ENCODE measurements at regions not wholly inside any gene's neighbourhood (a gene's known extent, or its start where the extent isn't known, plus 50 kb on each side); places are given as distances from the start of the nearest gene placed in this dataset.

GRCh38 chr10:10685566-10685965 is 332.1 kb upstream of the CELF2 start:
- CTCF ChIA-PET = no interaction called here
- TF ChIP-seq EZH2 (IDR thresholded peaks at IDR 0.05; ENCODE audit: low read depth) = no peak
- TF ChIP-seq, protein P1, sequence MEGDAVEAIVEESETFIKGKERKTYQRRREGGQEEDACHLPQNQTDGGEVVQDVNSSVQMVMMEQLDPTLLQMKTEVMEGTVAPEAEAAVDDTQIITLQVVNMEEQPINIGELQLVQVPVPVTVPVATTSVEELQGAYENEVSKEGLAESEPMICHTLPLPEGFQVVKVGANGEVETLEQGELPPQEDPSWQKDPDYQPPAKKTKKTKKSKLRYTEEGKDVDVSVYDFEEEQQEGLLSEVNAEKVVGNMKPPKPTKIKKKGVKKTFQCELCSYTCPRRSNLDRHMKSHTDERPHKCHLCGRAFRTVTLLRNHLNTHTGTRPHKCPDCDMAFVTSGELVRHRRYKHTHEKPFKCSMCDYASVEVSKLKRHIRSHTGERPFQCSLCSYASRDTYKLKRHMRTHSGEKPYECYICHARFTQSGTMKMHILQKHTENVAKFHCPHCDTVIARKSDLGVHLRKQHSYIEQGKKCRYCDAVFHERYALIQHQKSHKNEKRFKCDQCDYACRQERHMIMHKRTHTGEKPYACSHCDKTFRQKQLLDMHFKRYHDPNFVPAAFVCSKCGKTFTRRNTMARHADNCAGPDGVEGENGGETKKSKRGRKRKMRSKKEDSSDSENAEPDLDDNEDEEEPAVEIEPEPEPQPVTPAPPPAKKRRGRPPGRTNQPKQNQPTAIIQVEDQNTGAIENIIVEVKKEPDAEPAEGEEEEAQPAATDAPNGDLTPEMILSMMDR (conservative IDR thresholded peaks at IDR 0.05) = no peak
- no peak overlapping the region for H3K27ac ChIP-seq
- no peak overlapping the region for H3K4me3 ChIP-seq
- H4K20me1 ChIP-seq (ENCODE audit: insufficient read depth) = no peaks in the 10 kb centered on the region
- H3F3A ChIP-seq (ENCODE audit: insufficient read depth, low read depth) = no peaks in the 10 kb centered on the region
- H3K4me1 ChIP-seq (replicated peaks; ENCODE audit: insufficient read depth) = no peaks in the 10 kb centered on the region
- H3K79me2 ChIP-seq (ENCODE audit: low read depth) = no peaks in the 10 kb centered on the region
- H3K27me3 ChIP-seq (ENCODE audit: insufficient read depth, low read depth) = peaks cover 11% of the 10 kb centered on the region; the same call in 1 of the 2 replicates
- H3K4me2 ChIP-seq = no peak overlapping the region
- no peaks in the 10 kb centered on the region for H3K36me3 ChIP-seq (ENCODE audit: low read depth)
- DNase-seq = no peak
- no peak overlapping the region for H2AFZ ChIP-seq
- H3K9me3 ChIP-seq (ENCODE audit: insufficient read depth, low read depth) = no peaks in the 10 kb centered on the region
- no peaks in the 10 kb centered on the region for H3K9me2 ChIP-seq (ENCODE audit: insufficient read depth)
- POLR2A ChIA-PET (ENCODE audit: unreplicated experiment) = no interaction called here
- no TSS peak for BruUV-seq (replicated peaks)
- intact Hi-C loops (cut with micrococcal nuclease; ENCODE audit: unreplicated experiment) = no loop called here

- Histone ChIP-seq H3K4me3 (no peak overlapping the region), H4K20me1 (ENCODE audit: insufficient read depth) (no peaks in the 10 kb centered on the region), H3F3A (ENCODE audit: insufficient read depth, low read depth) (no peaks in the 10 kb centered on the region), H3K4me2 (no peak overlapping the region), H3K4me1 (replicated peaks; ENCODE audit: insufficient read depth) (no peaks in the 10 kb centered on the region), H3K36me3 (ENCODE audit: low read depth) (no peaks in the 10 kb centered on the region), H3K27me3 (ENCODE audit: insufficient read depth, low read depth) (peaks cover 11% of the 10 kb centered on the region; the same call in 1 of the 2 replicates), H3K9me3 (ENCODE audit: insufficient read depth, low read depth) (no peaks in the 10 kb centered on the region), H3K27ac (no peak overlapping the region), H3K9me2 (ENCODE audit: insufficient read depth) (no peaks in the 10 kb centered on the region), H3K79me2 (ENCODE audit: low read depth) (no peaks in the 10 kb centered on the region), H2AFZ (no peak overlapping the region)
- TF ChIP-seq, protein P1 (conservative IDR thresholded peaks at IDR 0.05) = no peak
- TF ChIP-seq EZH2 (IDR thresholded peaks at IDR 0.05; ENCODE audit: low read depth) = no peak
- DNase-seq = no peak
- ChIA-PET CTCF (no interaction called here), POLR2A (ENCODE audit: unreplicated experiment) (no interaction called here)
- BruUV-seq (replicated peaks) = no TSS peak
- intact Hi-C loops (cut with micrococcal nuclease; ENCODE audit: unreplicated experiment) = no loop called here
Measured at GRCh38 chr10:10687751-10688150, 329.9 kb upstream of the CELF2 start.

DNA sequence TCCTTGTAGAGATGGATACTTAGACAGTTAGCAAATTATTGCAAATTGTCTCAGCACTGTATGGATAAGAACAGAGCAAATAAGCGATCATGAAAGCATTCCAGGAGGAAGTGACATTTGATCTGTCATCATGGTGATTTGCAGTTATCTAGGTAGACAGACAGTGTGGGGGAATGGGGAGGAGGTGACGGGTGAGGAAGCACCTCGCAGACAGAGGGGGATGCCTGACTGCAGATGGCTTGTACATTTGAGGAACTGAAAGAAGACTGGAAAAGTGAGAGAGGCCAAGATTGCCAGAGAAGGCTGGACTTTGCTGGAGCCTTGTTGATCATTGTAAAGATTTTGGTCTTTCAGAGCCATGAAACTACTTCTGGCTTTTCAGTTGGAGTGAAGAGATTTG is 318.2 kb upstream of the CELF2 start:
- ChIA-PET CTCF (no interaction called here), POLR2A (ENCODE audit: unreplicated experiment) (no interaction called here)
- no peak for DNase-seq
- intact Hi-C loops (cut with micrococcal nuclease; ENCODE audit: unreplicated experiment) = no loop called here
- no peaks in the 10 kb centered on the region for H3K4me1 ChIP-seq (replicated peaks; ENCODE audit: insufficient read depth)
- no peak overlapping the region for H3K27ac ChIP-seq
- H3K4me3 ChIP-seq = no peak overlapping the region
- no peaks in the 10 kb centered on the region for H3K9me3 ChIP-seq (ENCODE audit: insufficient read depth, low read depth)
- no peaks in the 10 kb centered on the region for H3K36me3 ChIP-seq (ENCODE audit: low read depth)
- no peak overlapping the region for H2AFZ ChIP-seq
- H4K20me1 ChIP-seq (ENCODE audit: insufficient read depth) = no peaks in the 10 kb centered on the region
- no peaks in the 10 kb centered on the region for H3K79me2 ChIP-seq (ENCODE audit: low read depth)
- no peaks in the 10 kb centered on the region for H3F3A ChIP-seq (ENCODE audit: insufficient read depth, low read depth)
- no TSS peak for BruUV-seq (replicated peaks)
- no peaks in the 10 kb centered on the region for H3K9me2 ChIP-seq (ENCODE audit: insufficient read depth)
- TF ChIP-seq EZH2 (IDR thresholded peaks at IDR 0.05; ENCODE audit: low read depth) = no peak
- TF ChIP-seq, protein P1 (conservative IDR thresholded peaks at IDR 0.05) = no peak
- no peaks in the 10 kb centered on the region for H3K27me3 ChIP-seq (ENCODE audit: insufficient read depth, low read depth)
- no peak overlapping the region for H3K4me2 ChIP-seq
